ENCODE measurements at regions not wholly inside any gene's neighbourhood (a gene's known extent, or its start where the extent isn't known, plus 50 kb on each side); places are given as distances from the start of the nearest gene placed in this dataset.

DNA sequence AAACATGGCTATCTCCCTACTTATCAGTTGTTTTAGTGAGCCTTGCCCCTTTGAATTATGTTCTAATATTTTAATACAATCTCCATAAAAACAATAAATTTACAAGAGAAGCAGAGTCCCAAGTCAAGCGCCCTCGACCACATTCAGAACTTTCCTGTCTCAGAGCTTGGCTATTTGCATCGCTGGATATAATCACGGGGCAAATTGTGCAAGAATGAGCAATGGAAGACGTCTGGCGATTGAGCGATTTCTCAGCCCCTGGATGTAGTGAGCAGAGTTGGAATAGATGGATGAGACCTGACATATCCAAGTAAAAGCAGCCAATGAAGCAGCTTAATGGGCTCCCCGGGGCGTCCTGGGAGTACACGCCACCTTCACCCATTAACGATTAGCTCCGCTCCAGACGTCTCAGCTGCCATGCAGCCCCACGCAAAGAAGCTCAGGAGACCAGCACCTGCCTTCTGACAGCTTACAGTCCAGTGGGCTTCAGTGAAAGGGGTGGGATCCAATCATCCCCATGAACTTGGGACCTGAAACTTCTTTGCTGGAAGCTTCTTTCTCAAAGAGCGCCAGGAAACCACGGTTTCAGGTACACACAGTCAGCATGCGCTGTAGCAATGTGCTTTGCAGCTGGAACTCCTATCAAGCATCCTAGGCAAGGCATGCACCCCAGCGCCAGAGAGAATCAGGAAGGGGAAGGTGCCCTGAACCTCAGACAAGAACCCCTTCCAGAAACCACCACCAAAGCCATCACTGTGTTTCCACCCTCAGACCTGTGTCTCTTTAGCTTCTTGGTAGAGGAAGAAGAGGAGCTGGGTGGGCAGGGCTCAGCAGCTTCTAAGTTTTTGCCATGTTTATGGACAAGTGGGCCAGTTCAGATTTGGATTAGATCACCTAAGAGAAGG lies 92.0 kb upstream of the IRX4 start:
- DNase-seq (ENCODE audit: low spot score) (no peak), ATAC-seq (no peak)
- Histone ChIP-seq H3F3A (replicated peaks; ENCODE audit: low read depth) (no peaks in the 10 kb centered on the region), H3K4me3 (no peak overlapping the region), H3K4me1 (ENCODE audit: insufficient read depth) (no peaks in the 10 kb centered on the region), H3K27ac (ENCODE audit: low read depth) (no peak overlapping the region), H3K27me3 (ENCODE audit: insufficient read depth) (no peaks in the 10 kb centered on the region), H4K20me1 (replicated peaks; ENCODE audit: insufficient read depth) (no peaks in the 10 kb centered on the region), H2AFZ (no peak overlapping the region), H3K79me2 (replicated peaks; ENCODE audit: insufficient read depth) (no peaks in the 10 kb centered on the region), H3K36me3 (ENCODE audit: insufficient read depth) (no peaks in the 10 kb centered on the region), H3K4me2 (no peak overlapping the region), H3K9me2 (ENCODE audit: insufficient read depth) (no peaks in the 10 kb centered on the region)
- TF ChIP-seq ZNF114 (CRISPR knock-in tag; IDR thresholded peaks at IDR 0.05) (no peak), POLR2AphosphoS5 (IDR thresholded peaks at IDR 0.05; ENCODE audit: low read depth) (no peak), EZH2 (IDR thresholded peaks at IDR 0.05; ENCODE audit: low read depth, unreplicated experiment) (no peak), JUNB (IDR thresholded peaks at IDR 0.05; ENCODE audit: unreplicated experiment) (no peak), ZNF462 (CRISPR knock-in tag; IDR thresholded peaks at IDR 0.05) (no peak), EZH2phosphoT487 (IDR thresholded peaks at IDR 0.05; ENCODE audit: unreplicated experiment) (no peak), NANOG (IDR thresholded peaks at IDR 0.05; ENCODE audit: borderline replicate concordance) (no peak), CREB1 (CRISPR knock-in tag; IDR thresholded peaks at IDR 0.05; ENCODE audit: low read depth) (no peak), STAT1 (IDR thresholded peaks at IDR 0.05; ENCODE audit: unreplicated experiment) (no peak)
- TF ChIP-seq, protein P1, sequence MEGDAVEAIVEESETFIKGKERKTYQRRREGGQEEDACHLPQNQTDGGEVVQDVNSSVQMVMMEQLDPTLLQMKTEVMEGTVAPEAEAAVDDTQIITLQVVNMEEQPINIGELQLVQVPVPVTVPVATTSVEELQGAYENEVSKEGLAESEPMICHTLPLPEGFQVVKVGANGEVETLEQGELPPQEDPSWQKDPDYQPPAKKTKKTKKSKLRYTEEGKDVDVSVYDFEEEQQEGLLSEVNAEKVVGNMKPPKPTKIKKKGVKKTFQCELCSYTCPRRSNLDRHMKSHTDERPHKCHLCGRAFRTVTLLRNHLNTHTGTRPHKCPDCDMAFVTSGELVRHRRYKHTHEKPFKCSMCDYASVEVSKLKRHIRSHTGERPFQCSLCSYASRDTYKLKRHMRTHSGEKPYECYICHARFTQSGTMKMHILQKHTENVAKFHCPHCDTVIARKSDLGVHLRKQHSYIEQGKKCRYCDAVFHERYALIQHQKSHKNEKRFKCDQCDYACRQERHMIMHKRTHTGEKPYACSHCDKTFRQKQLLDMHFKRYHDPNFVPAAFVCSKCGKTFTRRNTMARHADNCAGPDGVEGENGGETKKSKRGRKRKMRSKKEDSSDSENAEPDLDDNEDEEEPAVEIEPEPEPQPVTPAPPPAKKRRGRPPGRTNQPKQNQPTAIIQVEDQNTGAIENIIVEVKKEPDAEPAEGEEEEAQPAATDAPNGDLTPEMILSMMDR (conservative IDR thresholded peaks at IDR 0.05; ENCODE audit: low read depth in 2 of 2): no peak
- TF ChIP-seq, protein P2, sequence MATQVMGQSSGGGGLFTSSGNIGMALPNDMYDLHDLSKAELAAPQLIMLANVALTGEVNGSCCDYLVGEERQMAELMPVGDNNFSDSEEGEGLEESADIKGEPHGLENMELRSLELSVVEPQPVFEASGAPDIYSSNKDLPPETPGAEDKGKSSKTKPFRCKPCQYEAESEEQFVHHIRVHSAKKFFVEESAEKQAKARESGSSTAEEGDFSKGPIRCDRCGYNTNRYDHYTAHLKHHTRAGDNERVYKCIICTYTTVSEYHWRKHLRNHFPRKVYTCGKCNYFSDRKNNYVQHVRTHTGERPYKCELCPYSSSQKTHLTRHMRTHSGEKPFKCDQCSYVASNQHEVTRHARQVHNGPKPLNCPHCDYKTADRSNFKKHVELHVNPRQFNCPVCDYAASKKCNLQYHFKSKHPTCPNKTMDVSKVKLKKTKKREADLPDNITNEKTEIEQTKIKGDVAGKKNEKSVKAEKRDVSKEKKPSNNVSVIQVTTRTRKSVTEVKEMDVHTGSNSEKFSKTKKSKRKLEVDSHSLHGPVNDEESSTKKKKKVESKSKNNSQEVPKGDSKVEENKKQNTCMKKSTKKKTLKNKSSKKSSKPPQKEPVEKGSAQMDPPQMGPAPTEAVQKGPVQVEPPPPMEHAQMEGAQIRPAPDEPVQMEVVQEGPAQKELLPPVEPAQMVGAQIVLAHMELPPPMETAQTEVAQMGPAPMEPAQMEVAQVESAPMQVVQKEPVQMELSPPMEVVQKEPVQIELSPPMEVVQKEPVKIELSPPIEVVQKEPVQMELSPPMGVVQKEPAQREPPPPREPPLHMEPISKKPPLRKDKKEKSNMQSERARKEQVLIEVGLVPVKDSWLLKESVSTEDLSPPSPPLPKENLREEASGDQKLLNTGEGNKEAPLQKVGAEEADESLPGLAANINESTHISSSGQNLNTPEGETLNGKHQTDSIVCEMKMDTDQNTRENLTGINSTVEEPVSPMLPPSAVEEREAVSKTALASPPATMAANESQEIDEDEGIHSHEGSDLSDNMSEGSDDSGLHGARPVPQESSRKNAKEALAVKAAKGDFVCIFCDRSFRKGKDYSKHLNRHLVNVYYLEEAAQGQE (IDR thresholded peaks at IDR 0.05; ENCODE audit: unreplicated experiment): no peak
- H3K27me3 Mint-ChIP-seq (ENCODE audit: insufficient read depth, low read depth, poor library complexity): peaks cover 8% of the 10 kb centered on the region
- H3K9me3 Mint-ChIP-seq: peaks cover 2% of the 10 kb centered on the region; the same call in 1 of the 3 replicates
- H3K4me3 Mint-ChIP-seq: no peak overlapping the region
- no peaks in the 10 kb centered on the region; the same call in 2 of the 3 replicates for H3K36me3 Mint-ChIP-seq (ENCODE audit: low read depth)
- no peak overlapping the region for H3K27ac Mint-ChIP-seq
- peaks cover 10% of the 10 kb centered on the region for H3K4me1 Mint-ChIP-seq

Data from GM23338 (cell line).